HG03159 (cell line): ENCODE measurements at regions not wholly inside any gene's neighbourhood (a gene's known extent, or its start where the extent isn't known, plus 50 kb on each side); places are given as distances from the start of the nearest gene placed in this dataset.

Source experiments
- ATAC-seq: cut with Tn5 transposase; IDR thresholded peaks from one replicate; pipeline ENCODE4 v1.9.1; 2021; ENCODE audit warnings: mild to moderate bottlenecking, moderate library complexity; ENCODE audit not compliant: unreplicated experiment

DNA sequence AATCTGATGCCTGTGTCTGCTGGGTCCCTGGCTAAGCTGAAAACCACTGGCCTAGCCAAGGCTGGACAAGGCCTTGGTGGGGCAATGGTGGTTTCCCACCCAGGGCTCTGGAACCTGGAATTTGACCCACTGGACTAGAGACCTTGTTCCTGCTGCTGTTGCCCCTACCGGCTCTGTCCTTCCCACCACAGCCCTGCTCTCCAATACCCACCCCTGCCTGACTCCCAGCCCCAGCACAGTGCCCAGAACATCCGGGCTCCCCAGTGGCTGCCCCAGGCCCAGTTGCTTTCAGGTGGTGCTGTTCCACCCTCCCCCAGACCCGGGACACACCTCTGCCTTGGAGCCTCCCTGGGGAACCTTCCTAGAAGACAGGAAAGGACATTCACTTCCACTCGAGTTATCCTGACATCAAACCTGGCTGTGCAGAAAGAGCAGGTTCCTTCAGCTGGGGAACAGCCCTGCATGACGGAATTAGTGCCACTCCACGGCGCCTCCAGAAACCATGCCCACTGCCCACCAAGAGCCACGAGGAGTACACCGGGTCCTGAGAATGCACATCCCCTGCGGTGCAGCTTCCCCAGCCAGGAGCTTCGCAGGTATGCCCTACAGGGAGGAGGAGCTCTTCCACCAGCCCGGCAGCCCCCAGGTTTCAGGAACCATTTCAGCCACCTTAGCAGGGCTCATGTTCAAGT lies 152.8 kb downstream of the OAT start:
- no peak for ATAC-seq

- ATAC-seq: no peak
Measured at GRCh38 chr10:124265391-124265745, 153.4 kb downstream of the OAT start.

DNA sequence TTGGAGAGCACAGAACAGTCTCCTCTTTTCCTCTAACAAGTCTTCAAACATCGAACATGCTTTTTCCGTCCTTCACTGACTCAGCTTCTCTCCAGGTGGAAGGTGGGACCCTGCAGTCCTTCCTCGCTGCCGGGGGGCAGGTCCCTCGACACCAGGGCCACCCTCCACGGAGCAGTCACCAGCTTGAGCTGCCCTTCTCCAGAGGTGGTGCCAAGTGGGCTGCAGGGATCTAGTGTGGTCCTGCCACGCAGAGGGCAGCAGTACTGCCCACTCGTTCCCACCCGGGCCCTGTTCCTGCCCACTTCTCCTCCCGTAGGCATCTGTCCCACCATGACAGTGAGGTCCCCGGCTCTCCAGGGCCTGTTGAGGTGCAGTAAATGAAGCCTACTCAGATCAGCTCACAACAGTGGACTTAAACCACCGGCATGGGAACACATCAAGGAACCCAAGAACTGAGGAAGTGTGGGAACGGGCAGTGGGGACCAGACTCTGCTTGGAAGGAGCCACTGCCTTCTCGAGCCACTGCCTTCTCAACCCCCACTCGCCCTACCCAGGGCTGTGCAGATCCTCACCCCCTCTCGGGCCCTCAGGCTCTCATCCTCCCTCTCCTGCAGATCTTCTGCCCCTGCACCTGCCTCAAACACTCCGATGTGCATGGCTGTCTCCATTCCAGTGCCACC lies 153.9 kb downstream of the OAT start:
- no peak for ATAC-seq

- ATAC-seq: no peak
Measured at GRCh38 chr10:124264271-124264670, 154.5 kb downstream of the OAT start.

GRCh38 chr10:124263726-124264125 lies 155.0 kb downstream of the OAT start:
- ATAC-seq: no peak

GRCh38 chr10:124262971-124263370 lies 155.8 kb downstream of the OAT start:
- no peak for ATAC-seq

- ATAC-seq: no peak
Measured at GRCh38 chr10:124262234-124262865, 156.4 kb downstream of the OAT start.

DNA sequence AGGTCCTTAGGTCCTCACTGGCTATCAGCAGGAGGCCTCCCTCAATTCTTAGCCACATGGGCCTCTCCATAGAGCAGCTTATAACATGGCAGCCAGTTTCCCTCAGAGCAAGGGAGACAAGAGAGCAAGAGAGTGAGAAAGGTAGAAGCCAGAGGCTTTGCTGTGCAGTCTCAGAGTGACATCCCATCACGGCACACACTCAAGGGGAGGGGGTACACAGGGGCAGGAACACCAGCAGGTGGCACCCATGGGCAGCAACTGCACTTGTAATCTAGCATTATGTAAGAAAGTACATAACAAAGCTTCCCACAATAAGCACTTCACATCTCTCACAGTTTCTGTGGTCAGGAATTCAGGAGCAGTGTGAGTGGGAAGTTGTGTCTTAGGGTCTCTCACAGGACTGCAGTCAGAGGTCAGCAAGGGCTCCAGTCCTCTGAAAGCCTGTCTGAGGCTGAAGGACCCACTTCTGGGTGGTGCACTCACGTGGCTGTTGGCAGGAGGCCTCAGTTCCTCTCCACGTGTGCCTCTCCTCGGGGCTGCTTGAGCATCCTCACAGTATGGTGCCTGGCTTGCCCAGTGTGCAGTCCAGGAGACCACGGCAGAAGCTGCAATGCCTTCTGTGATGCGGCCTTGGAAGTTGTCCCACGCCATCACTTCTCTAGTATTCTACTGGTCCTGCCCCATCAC lies 159.4 kb downstream of the OAT start:
- ATAC-seq: no peak

GRCh38 chr10:124257781-124258180 lies 160.9 kb downstream of the OAT start:
- ATAC-seq: no peak

GRCh38 chr10:124256151-124256550 lies 162.6 kb downstream of the OAT start:
- no peak for ATAC-seq

GRCh38 chr10:124255556-124255955 lies 162.2 kb upstream of the CHST15 start:
- no peak for ATAC-seq

GRCh38 chr10:124254490-124254889 lies 161.1 kb upstream of the CHST15 start:
- no peak for ATAC-seq

DNA sequence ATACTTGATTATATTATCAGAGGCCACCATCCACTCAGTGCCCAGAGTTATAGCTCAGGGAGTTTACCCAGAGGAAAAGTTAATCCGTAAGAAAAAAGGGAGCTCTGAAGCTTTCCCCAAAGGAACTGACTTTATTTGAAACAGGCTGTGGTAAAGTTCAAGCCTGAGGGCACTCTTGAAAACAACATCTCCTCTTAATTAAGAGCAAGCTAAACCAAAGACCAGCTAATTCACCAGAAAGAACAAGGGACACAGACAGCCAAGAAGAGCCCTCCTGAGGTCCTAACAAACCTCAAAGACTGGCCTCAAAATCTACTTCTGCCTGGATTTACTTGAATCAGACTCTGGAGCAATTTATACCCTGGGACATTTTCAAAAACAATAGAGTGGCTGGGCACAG lies 159.6 kb upstream of the CHST15 start:
- ATAC-seq: no peak

GRCh38 chr10:124252097-124252715 lies 158.8 kb upstream of the CHST15 start:
- no peak for ATAC-seq

- no peak for ATAC-seq
Measured at GRCh38 chr10:124251317-124252065, 158.1 kb upstream of the CHST15 start.

DNA sequence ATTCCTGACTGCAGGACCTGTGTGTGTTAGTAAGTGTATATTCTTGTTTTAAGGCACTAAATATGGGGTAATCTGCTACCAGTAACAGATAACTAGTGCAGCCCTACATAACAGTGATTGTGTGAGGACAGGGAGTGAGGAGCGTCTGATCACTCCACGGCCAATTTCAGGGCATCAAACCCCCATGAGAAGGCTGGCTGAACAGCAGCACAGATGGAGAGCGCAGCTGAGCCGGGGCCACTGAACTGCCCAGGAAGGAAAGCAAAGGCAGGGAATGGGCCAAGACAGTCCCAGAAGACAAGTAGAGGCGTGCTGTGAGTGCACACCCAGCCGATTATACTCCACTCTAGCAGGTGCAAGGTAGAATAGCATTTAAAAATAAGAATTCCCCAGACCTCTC lies 157.1 kb upstream of the CHST15 start:
- no peak for ATAC-seq

DNA sequence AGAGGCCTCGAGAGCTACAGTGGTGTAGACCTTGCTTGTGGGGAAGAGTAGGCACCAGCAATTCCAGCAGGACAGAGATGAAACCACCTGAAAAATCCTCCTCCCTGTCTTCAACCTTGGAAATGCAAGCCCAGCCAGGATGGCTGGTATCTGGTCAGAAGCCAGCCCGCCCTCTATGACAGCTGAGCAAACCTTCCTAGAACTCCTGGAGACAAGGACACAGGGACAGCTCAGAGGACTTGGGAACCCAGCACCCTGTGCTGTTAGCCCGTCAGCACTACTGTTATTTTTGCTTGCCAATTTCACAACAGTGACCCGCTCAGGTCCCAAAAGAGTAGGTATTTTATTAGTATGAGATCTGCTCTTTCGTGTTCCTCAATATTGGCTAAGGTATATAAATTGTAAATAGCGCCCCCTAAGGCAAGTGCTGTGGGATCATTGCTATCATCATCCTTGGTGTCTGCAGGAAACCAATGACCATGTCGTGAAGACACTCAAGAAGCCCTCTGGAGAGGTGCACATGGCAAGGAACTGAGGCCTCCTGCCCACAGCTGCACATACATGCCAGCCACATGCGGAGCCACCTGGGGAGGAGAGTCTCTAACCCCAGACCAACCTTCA lies 156.5 kb upstream of the CHST15 start:
- no peak for ATAC-seq

GRCh38 chr10:124249196-124249595 lies 155.8 kb upstream of the CHST15 start:
- ATAC-seq: no peak

DNA sequence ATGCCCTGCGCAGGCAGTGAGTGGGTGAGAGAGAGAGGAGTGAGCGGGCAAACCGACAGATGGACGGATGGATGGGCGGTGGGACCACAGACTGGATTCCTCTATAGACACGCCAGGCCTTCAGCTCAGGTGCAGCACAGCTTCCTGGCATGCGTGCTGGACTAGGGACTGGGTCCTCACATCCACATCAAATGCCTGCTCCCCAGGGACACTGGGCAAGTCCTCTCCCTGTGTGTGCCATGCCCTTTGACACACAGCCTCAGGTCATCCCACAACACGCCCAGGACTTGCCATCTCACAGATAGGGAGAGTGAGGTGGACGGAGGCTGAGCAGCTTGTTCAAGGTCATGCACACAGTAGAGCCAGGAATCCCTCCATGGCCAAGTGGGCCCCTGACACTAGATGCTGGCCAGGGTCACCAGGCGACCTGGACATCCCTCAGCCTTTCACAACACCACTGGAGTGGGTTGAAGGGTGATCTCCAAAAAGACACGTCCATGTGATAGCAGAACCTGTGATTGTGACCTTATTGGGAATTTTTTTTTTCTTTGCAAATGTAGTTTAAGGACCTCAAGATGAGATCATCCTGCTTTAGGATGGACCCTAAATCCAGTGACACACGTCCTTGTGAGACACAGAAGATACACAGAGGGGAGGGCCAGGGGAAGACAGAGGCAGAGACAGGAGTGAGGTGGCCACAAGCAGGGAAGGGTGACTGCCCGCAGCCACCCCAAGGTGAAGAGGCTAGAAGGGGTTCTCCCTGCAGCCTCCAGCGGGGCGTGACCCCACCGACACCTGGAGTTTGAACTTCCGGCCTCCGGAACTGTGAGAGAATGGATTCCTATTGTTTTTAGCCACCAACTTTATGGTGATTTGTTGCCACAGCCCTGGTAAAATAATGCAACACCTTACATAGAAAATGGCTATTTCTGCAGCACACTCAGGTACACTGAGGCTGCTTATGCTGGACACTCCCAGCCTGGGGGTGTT lies 155.0 kb upstream of the CHST15 start:
- no peak for ATAC-seq
